Liver (tissue), 3 donors: ENCODE measurements at regions not wholly inside any gene's neighbourhood (a gene's known extent, or its start where the extent isn't known, plus 50 kb on each side); places are given as distances from the start of the nearest gene placed in this dataset.

Source experiments
- ATF3 ChIP-seq: IDR thresholded peaks from 2 replicates; pipeline ENCODE4 v1.6.1; 2016; ENCODE audit warnings: antibody characterized with exemption
- CTCF ChIP-seq: fragments of 150-350 bp; IDR thresholded peaks from 2 replicates; pipeline ENCODE4 v1.5.1; 2017; ENCODE audit warnings: improper control_type of control experiment, low read depth, low read length; ENCODE audit not compliant: missing input control
- EGR1 ChIP-seq, 2 donors: IDR thresholded peaks; 2 replicates each; pipeline ENCODE4 v1.6.1; 2016 to 2018; ENCODE audit warnings: antibody characterized with exemption in 2 of 2, low read depth in 2 of 2
- GABPA ChIP-seq, 2 donors: IDR thresholded peaks in 1 of 2; conservative IDR thresholded peaks in 1 of 2; 2 replicates each; pipeline ENCODE4 v1.6.1; 2016; ENCODE audit warnings: antibody characterized with exemption in 2 of 2, mild to moderate bottlenecking in 1 of 2, moderate library complexity in 1 of 2
- JUND ChIP-seq, 2 donors: IDR thresholded peaks; 2 replicates each; pipeline ENCODE4 v1.6.1; 2016; ENCODE audit warnings: antibody characterized with exemption in 2 of 2
- MAX ChIP-seq: IDR thresholded peaks from 2 replicates; pipeline ENCODE4 v1.6.1; 2016; ENCODE audit warnings: antibody characterized with exemption
- NR2F2 ChIP-seq: IDR thresholded peaks from 2 replicates; pipeline ENCODE4 v1.6.1; 2016; ENCODE audit warnings: antibody characterized with exemption
- RAD21 ChIP-seq, 2 donors: IDR thresholded peaks; 2 replicates each; pipeline ENCODE4 v1.6.1; 2016; ENCODE audit warnings: antibody characterized with exemption in 2 of 2, mild to moderate bottlenecking in 2 of 2
- REST ChIP-seq: IDR thresholded peaks from 2 replicates; pipeline ENCODE4 v1.6.1; 2016; ENCODE audit warnings: antibody characterized with exemption, mild to moderate bottlenecking
- RXRA ChIP-seq, 2 donors: IDR thresholded peaks; 2 replicates each; pipeline ENCODE4 v1.6.1; 2017 to 2018; ENCODE audit warnings: antibody characterized with exemption in 2 of 2, mild to moderate bottlenecking in 1 of 2
- SP1 ChIP-seq: IDR thresholded peaks from 2 replicates; pipeline ENCODE4 v1.6.1; 2018; ENCODE audit warnings: antibody characterized with exemption, mild to moderate bottlenecking
- TAF1 ChIP-seq: conservative IDR thresholded peaks from 2 replicates; pipeline ENCODE4 v1.6.1; 2016; ENCODE audit warnings: antibody characterized with exemption, mild to moderate bottlenecking
- YY1 ChIP-seq: IDR thresholded peaks from 2 replicates; pipeline ENCODE4 v1.6.1; 2016; ENCODE audit warnings: antibody characterized with exemption, mild to moderate bottlenecking
- ZBTB33 ChIP-seq: IDR thresholded peaks from 2 replicates; pipeline ENCODE4 v1.6.1; 2016; ENCODE audit warnings: antibody characterized with exemption
- donor health status: healthy.
- donor health status: healthy.

GRCh38 chr6:167504385-167504961 lies 179.6 kb downstream of the TTLL2 start:
- TF ChIP-seq MAX (no peak), CTCF (no peak), ATF3 (no peak), RAD21 (IDR thresholded peaks at IDR 0.05) (no peak), YY1 (no peak), ZBTB33 (no peak), JUND (IDR thresholded peaks at IDR 0.05) (no peak), NR2F2 (no peak), TAF1 (no peak), GABPA (IDR thresholded peaks at IDR 0.05 in 1 of 2, conservative IDR thresholded peaks at IDR 0.05 in 1 of 2) (no peak), SP1 (no peak), REST (no peak), EGR1 (IDR thresholded peaks at IDR 0.05; ENCODE audit: low read depth in 2 of 2) (no peak), RXRA (IDR thresholded peaks at IDR 0.05) (no peak)
